Mesothelial cell of epicardium (in vitro differentiated cells): ENCODE measurements at regions not wholly inside any gene's neighbourhood (a gene's known extent, or its start where the extent isn't known, plus 50 kb on each side); places are given as distances from the start of the nearest gene placed in this dataset.

Experiments
- DNase-seq, 2 experiments: peaks; one replicate each; pipeline ENCODE4 v3.0.0; 2021; ENCODE audit warnings: low spot score in 2 of 2; ENCODE audit not compliant: unreplicated experiment in 2 of 2
- H3K27ac Mint-ChIP-seq: 2 replicates; pipeline ENCODE4 v1.8.0; 2021; ENCODE audit warnings: mixed read lengths
- H3K27me3 Mint-ChIP-seq: 2 replicates; pipeline ENCODE4 v1.8.0; 2021; ENCODE audit warnings: low read depth, mixed read lengths
- H3K36me3 Mint-ChIP-seq: 2 replicates; pipeline ENCODE4 v1.8.0; 2021; ENCODE audit warnings: mixed read lengths
- H3K4me1 Mint-ChIP-seq: 2 replicates; pipeline ENCODE4 v1.8.0; 2021; ENCODE audit warnings: mixed read lengths
- H3K4me3 Mint-ChIP-seq: 2 replicates; pipeline ENCODE4 v1.8.0; 2021; ENCODE audit warnings: mild to moderate bottlenecking, moderate library complexity, mixed read lengths
- H3K9me3 Mint-ChIP-seq: 2 replicates; pipeline ENCODE4 v1.8.0; 2021; ENCODE audit warnings: mixed read lengths
- TF ChIP-seq, protein P1 (sequence below): fragments of 200-600 bp; sonication (generic); IDR thresholded peaks from one replicate; pipeline ENCODE4 v1.5.0; 2021; ENCODE audit warnings: antibody characterized with exemption; ENCODE audit not compliant: unreplicated experiment

DNA sequence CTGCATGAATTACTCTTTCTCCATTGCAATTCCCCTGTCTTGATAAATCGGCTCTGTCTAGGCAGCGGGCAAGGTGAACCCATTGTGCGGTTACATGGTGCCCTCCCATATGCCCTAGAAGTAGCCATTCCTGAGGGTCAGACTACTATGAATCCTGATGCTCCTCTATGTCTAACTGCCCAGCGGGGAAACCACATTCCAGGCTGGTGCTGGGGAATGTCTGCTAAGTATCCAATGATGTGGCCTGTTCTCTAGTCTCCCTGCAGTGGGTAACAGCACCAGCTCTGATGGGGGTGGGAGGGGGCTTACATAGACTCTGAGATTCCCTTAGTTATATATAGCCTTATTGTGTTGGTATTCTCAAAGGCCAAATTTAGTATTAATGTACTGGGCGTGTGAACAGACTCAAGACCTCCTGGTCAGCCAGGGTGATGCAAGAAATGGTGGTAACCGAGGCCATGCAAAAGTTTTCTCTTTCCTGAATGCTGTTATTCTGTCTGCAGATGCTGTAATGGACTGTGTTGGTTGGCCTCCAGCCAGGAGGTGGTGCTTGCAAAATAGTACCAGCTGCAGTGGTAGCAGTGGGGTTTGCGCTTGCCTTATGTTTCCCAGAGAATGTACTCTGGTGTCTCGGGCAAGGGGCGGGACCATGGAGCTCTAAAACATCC lies 564.8 kb upstream of the SLITRK1 start:
- Mint-ChIP-seq H3K27ac (no peak overlapping the region), H3K9me3 (peaks cover 44% of the 10 kb centered on the region), H3K4me3 (no peak overlapping the region), H3K36me3 (peaks cover 4% of the 10 kb centered on the region), H3K4me1 (peaks cover 3% of the 10 kb centered on the region), H3K27me3 (no peaks in the 10 kb centered on the region)
- DNase-seq = no peak
- TF ChIP-seq, protein P1, sequence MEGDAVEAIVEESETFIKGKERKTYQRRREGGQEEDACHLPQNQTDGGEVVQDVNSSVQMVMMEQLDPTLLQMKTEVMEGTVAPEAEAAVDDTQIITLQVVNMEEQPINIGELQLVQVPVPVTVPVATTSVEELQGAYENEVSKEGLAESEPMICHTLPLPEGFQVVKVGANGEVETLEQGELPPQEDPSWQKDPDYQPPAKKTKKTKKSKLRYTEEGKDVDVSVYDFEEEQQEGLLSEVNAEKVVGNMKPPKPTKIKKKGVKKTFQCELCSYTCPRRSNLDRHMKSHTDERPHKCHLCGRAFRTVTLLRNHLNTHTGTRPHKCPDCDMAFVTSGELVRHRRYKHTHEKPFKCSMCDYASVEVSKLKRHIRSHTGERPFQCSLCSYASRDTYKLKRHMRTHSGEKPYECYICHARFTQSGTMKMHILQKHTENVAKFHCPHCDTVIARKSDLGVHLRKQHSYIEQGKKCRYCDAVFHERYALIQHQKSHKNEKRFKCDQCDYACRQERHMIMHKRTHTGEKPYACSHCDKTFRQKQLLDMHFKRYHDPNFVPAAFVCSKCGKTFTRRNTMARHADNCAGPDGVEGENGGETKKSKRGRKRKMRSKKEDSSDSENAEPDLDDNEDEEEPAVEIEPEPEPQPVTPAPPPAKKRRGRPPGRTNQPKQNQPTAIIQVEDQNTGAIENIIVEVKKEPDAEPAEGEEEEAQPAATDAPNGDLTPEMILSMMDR = no peak

DNA sequence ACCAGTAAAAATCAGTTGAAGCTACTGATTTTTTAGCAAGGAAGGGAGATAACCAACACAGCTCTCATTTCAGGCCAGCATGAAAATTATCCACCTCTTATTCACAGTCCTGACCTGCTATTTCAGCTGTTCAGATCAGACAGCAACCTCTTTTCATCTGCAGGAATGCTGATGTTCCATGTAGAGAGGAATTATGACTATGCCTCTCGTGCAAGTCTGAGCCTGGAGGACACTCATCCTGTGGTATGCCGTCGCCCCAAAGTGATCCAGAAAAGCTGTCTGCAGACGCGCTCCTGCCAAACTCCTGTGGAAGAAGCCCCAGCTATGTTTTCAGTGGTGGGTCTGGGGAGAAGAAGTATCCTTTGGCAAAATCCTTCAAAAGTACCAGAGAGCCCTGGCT lies 563.5 kb upstream of the SLITRK1 start:
- Mint-ChIP-seq H3K27ac (no peak overlapping the region), H3K4me1 (peaks cover 3% of the 10 kb centered on the region), H3K9me3 (peaks cover 40% of the 10 kb centered on the region), H3K27me3 (no peaks in the 10 kb centered on the region), H3K36me3 (peaks cover 4% of the 10 kb centered on the region), H3K4me3 (no peak overlapping the region)
- TF ChIP-seq, protein P1 = no peak
- no peak for DNase-seq

DNA sequence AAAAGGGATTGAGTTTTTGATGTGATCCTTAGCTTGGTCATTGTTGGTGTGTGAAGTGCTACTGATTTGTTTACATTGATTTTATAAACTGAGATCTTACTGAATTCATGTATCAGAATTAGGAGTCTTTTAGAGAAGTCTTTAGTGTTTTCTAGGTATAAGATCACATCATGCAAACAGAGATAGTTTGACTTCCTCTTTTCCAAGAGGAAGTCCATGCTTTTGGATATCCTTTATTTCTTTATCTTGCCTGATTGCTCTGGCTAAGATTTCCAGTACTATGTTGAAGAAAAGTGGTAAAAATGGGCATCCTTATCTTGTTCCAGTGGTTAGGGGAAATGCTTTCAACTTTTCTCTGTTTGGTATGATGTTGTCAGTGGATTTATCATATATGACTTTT lies 561.2 kb upstream of the SLITRK1 start:
- DNase-seq = no peak
- Mint-ChIP-seq H3K27me3 (no peaks in the 10 kb centered on the region), H3K4me3 (no peak overlapping the region), H3K27ac (no peak overlapping the region), H3K9me3 (peaks cover 33% of the 10 kb centered on the region), H3K36me3 (peaks cover 4% of the 10 kb centered on the region), H3K4me1 (peaks cover 5% of the 10 kb centered on the region)
- TF ChIP-seq, protein P1 = no peak

DNA sequence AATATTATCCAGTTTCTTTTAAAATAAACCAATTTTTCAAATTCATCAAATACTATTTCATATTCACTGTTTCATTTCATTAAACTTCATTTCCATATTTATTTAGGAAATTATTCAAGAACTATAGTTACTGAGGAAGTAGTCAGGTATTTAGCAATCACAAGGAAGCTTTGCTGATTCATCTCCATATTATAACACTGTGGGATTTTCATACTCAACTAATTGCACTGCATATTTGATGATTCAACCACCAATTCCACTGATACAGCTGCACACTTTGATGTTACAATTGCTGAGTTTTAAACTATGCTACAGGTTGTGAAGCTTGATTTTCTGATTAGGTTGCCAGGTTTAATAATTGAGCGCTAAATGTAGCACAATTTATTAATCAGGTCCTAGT lies 556.8 kb upstream of the SLITRK1 start:
- Mint-ChIP-seq H3K36me3 (no peaks in the 10 kb centered on the region), H3K4me1 (peaks cover 2% of the 10 kb centered on the region)
- DNase-seq = no peak

DNA sequence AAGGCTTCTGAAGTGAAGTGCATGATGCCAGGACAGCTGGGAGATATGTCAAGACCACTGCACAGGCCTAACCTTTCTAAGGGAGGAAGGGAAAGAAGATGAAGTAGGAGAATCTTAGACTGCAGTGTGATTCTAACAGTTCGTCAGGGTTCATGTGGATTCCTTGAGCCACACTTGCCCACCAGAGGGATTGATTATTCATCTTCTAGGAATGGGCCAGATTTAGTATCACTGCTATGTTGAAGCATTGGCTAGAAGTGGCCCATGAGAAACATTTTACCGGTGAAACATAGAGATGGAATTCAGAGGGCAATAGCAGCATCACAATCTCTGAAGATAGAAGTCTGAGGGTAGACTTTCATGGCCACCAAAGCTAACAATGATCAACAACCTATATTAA lies 550.8 kb upstream of the SLITRK1 start:
- no peaks in the 10 kb centered on the region for H3K27me3 Mint-ChIP-seq
- no peak for DNase-seq
- peaks cover 8% of the 10 kb centered on the region for H3K9me3 Mint-ChIP-seq
- H3K4me3 Mint-ChIP-seq = no peak overlapping the region
- peaks cover 22% of the 10 kb centered on the region for H3K4me1 Mint-ChIP-seq
- no peak overlapping the region for H3K27ac Mint-ChIP-seq
- H3K36me3 Mint-ChIP-seq = no peaks in the 10 kb centered on the region
- TF ChIP-seq, protein P1 = no peak

More for the DNA sequence above, 556.8 kb upstream of the SLITRK1 start:
- peaks cover 24% of the 10 kb centered on the region for H3K9me3 Mint-ChIP-seq
- TF ChIP-seq, protein P1 = no peak
- H3K4me3 Mint-ChIP-seq = no peak overlapping the region
- no peaks in the 10 kb centered on the region for H3K27me3 Mint-ChIP-seq
- no peak overlapping the region for H3K27ac Mint-ChIP-seq
